HG02981 (cell line): ENCODE measurements at regions not wholly inside any gene's neighbourhood (a gene's known extent, or its start where the extent isn't known, plus 50 kb on each side); places are given as distances from the start of the nearest gene placed in this dataset.
A peak's percentile ranks its signal among the peaks of the same experiment; 100 is the strongest.

Source experiments
- ATAC-seq: cut with Tn5 transposase; IDR thresholded peaks from one replicate; pipeline ENCODE4 v1.9.1; 2021; ENCODE audit warnings: mild to moderate bottlenecking, moderate library complexity; ENCODE audit not compliant: unreplicated experiment

DNA sequence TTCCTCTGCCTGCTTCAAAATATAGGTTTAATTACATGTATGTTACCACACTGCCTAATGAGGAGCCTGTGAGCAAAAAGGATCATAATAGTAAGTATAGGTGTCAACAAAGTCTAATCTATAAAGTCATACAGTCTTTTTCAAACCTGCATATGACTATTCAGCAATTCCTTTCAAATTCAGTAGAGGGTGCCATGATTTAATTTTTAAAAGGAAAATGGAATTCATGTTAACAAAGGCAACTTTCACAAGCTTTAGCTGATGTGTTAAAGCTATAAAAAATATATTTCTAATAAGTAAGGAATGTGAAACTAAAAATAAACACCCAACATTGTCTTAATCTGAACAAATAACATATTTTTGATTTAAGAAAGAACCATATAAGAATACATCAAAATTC lies 52.1 kb downstream of the MPP7 start:
- no peak for ATAC-seq

DNA sequence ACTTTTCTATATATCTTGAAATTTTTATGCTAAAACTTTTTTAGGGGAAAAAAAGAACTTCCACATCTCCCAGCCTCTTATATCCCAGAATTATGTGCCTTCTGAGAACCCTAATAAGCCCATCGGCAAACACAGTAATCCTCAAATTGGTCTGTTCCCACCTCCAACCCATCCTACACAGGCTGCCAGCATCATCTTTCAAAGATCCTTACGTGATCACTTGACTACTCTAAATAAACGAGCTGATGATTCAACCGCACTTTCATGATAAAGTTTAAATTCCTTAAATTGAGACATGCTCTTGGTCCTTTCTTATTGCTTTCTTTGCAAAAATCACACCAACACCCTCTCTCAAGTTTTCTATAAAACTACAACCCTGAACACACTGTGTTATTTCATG lies 52.5 kb downstream of the MPP7 start:
- no peak for ATAC-seq

DNA sequence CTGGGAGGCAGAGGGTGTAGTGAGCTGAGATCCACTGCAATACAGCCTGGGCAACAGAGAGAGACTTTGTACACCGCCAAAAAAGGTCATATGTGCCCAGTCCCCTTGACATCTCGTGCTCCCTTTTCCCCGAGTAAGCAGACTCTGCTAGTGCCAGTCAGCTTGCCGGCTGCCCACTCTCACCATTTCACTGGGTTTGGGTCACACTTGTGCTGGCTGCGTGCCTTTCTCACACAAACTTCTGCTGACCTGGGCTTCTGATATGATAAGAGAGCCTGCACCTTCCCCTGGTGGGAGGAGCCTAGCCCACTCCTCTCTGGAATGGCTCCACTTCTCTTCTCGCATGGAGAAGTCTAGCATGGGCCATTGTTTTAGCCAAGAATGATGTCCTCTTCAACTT lies 53.4 kb downstream of the MPP7 start:
- ATAC-seq: no peak

DNA sequence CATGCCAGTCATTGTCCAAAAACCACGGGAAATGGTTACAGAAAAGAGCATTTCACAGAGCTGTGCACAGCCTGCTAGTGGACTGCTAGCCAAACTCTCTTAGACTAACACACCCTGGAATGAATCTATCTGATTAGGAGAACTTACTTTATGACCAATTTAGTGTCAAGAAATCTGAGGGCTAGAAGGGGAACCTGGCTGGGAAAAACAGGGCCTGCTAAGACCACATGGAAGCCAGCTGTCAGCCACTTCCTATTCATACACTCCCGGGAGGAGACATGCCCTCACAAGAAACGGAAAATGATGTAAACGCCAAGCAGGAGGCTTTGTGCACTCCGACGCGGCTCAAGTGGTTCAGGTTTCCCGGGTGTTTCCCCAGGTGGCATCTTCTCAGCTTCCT lies 54.8 kb downstream of the MPP7 start:
- no peak for ATAC-seq

DNA sequence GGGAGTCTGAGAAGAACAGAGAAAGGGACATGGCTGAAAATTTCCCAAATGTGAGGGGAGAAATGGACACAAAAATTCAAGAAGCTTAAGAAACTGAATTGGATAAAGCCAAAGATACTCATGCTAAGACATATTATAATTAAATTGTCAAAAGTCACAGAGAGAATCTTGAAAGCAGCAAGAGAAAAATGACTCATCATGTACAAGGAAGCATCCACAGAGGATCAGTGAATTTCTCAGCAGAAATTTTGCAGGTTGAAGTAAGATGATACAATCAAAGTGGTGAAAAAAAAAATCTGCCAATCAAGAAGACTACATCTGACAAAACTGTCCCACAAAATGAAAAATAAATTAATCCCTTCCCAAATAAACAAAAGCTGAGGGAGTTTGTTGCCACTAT lies 56.8 kb downstream of the MPP7 start:
- no peak for ATAC-seq

DNA sequence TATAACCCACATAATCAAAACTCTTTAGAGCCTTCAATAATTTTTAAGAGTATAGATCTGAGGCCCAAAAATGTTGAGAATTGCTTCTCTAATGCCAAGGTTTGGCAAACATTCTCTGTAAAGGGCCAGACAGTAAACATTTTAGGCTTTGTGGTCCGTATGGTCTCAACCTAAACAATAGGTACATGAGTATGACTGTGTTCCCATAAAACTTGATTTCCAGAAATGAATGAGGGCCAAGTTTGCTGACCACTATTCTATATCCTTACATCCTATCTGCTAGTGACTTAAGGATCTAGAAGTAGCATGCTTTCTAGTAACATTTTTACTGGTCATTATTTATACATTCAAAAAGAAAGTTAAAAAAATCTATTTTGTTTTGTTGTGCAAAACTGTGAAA lies 58.9 kb downstream of the MPP7 start:
- ATAC-seq: no peak

DNA sequence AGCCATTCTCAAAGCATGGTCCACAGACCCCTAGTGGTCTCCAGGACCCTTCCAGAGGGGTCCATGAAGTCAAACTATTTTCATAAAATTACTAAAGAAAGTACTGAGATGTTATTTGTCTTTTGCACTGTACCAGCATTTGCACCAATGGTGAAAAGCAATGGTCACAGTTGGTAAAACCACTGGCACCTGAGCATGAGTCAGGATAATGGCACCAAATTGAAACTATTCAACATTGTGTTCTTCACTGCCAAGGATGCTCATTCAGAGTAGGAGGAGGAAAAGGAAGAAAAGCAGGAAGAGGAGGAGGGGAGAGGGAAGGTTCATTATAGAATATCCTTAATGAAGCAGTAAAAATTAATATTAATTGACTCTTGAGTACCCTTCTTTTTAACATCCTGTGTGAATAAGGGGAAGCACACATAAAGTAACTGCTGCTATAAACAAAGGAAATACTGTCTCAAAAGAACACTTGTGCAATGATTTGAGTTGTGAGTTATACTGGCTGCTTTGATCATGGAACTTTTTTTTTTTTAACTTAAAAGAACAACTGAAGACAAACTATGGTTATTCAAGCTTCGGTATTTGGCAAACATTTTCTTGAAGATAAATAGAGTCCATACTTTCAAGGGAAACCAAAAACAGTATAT lies 60.2 kb downstream of the MPP7 start:
- ATAC-seq: no peak

DNA sequence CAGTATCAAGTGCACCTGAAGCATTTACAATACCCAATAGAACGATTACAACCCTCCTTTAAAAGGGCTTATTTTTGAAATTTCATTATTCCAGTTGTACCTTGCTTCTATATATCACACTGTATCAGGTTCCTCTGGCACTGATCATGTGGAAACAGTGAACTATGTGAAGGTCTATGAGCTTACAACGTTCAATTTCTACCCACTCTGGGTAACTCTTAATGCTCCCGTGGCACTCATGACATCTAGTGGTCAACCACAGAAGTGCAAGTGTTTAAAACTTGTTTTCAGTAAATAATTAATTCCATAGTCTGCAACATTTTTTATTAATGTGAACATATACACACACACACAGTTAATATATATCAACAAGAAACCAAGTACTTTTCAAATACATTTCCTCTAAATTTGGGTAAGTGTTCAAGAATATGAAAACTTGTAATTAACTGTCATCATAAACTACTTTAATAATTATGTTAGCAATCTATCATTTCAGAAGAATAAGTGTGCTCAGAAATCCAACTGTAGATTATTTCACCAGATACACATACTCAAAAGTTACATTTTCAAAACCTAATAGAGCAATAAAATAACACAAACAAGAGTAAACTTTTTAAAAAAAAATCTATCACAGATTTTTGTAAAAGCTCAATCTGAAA lies 61.0 kb downstream of the MPP7 start:
- ATAC-seq: peak; percentile 81

DNA sequence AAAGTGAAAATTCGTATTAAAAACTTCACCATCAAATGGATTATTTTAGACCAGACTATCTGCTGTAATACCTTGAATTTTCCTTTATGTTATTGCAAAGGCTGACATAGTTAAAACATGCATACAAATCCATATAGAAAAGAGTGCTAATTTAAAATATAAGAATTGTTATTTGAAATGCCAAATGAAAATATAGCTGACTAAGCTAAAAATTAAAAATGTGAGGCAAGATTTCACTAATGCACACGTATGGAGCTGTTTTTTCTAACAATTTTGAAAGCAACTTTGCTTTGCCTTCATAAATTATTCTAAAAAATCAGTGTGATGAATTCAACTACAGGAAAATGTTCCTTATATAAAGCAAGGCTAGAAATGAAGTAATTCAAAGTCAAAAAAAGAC lies 62.5 kb downstream of the MPP7 start:
- no peak for ATAC-seq

DNA sequence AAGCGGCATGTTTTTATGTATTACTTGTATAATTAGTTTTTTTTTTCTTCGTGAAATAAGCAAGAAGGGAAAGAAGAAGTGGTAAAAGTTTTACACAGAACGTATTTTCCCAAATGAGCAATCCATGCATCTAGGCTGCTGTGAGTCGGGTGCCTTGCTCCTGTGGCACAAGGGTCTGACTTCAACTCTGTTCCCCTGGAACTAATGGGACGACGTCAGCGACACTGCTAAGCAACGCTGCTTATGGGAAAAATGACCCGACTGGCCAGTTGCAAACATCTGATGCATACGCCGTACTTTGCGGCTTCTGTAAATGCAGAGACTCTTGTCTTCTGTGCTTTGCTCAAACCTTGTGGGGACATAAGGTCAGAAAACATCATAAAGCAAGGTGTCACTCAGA lies 66.3 kb downstream of the MPP7 start:
- no peak for ATAC-seq

DNA sequence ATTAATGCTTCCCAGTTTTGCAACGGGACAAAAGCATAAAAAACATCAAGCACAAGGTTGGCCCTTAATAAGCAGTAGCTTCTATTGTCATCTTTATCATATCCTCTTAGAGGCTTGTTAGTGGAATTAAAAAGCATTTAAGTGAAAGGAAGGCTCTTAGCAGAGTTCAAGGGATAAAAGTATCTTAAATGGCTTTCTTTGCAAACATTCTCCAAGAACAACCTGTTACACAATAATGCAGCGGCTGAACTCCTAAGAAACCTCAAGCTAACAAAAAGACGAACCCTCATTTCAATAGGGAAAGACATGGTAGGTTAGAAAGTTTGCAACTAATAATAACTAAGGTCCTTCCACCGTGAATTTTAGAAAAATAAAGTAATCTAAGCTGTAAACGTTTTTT lies 82.1 kb downstream of the MPP7 start:
- no peak for ATAC-seq

DNA sequence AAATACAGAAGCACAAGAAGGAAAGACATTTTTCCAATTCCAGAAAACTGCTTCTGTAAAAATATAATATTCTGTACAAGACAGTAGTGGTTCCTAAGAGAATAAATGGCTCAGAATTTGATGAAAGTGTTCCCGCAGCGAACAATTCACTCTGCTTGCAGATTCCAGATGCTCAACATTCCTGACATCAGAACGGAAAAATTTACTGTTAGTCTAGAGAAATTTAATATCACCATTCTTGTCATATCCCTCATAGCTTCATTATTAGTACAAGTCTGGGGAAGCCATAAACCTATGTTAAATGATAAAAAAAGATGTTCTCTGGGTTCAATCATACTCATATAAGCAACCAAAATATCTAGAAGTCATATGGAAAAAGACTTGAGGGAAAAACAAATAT lies 83.6 kb downstream of the MPP7 start:
- no peak for ATAC-seq

DNA sequence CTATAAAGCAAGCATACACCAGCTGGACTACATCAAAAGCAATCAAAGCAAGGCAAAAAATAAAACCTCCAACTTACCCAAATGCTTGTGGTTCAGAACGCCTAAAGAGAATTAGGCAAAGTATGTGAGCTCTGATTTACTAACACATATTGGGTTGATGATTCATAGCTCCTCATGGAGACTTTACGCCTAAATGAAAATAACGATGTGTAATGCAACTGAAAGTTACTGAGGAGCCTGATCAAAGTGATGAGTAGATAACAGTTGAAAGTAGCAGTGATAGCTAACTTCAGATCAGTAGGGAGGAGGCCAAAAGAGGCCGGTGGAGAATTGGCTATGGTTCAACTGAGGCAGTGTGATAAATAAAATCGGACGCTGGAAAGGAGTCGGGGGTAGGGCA lies 85.0 kb downstream of the MPP7 start:
- no peak for ATAC-seq

DNA sequence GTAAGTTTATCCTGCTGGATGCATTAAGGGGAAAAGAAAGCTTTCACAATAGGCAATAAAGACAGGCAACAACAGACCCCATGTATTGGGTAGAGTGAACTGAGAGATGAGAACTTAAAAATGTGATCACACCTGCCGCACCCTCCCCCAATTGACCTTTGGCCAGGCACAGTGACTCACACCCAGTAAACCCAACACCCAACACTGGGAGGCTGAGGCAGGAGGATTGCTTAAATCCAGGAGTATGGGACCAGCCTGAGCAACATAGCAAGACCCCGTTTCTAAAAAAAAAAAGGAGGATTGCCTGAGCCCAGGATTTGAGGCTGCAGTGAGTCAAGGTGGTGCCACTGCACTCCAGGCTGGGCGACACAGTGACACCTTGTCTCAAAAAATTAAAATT lies 86.9 kb downstream of the MPP7 start:
- ATAC-seq: no peak

DNA sequence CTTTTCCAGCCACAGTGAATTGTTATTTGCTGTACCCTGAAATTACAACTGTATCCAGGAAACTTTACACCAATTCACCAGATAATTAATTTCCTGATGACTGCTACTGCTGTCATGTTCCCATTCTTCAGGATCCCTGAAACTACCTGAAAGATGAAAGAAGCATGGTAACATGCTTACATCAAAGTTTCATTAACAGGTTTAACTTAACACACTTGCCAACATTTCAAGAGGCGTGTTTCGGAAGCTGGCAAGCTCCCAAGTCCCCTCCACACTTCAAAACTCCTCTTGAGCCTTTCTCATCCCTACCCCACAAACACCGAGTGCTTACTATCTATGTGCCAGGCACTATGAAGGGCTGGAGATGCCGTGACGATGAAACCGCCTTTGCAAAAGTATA lies 88.6 kb downstream of the MPP7 start:
- ATAC-seq: no peak

DNA sequence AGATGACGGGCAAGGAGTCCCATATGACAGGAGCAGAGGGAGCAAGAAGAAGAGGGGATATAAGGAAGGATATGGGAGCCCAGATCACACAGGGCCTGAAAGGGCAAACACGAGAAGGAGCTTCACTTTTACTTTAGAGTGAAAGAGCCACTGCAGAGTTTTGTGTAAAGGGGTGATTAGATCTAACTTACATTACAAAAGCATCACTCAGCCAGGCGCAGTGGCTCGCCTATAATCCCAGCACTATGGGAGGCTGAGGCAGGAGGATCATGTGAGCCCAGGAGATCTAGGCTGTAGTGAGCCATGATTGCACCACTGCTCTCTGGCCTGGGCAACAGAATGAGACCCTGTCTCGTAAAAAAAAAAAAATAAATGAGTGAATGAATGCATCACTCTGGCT lies 91.1 kb downstream of the MPP7 start:
- ATAC-seq: no peak

DNA sequence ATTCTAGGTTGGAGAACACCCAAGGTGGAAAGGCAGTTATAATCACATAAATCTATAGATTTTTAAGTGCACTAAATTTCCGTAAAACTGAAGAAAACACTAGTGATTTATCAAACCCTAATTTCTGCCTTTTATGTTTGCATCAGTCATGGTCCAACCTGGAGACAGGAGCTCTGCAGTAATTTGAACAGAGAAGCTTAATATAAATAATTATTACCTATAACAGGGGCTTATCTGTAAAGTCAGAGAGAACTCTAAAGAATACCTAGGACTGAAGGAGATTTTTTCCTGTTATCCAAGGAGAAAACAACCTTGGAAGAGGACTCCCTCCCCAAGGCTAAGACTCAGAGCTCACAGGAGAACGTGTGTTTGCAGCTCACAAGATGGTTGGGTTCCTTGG lies 95.1 kb downstream of the MPP7 start:
- ATAC-seq: no peak

DNA sequence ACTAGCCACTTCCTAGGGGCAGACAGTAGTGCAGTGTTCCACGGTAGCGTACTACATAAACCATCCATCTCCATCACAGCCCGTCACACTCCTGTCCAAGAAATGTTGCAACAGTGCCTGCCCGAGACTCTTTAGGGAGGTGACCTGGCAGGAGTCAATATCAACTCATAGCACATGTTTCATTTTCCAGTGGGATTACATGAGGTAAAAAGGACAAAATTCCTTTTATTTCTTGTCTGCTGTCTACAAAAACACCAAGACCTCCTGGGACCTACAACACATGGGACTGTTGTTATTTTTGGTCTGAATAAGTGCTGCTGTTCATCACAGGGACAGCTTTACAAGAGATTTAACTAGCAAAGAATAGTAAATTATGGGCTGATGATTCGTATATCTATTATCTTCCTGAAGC lies 99.9 kb downstream of the MPP7 start:
- ATAC-seq: no peak

DNA sequence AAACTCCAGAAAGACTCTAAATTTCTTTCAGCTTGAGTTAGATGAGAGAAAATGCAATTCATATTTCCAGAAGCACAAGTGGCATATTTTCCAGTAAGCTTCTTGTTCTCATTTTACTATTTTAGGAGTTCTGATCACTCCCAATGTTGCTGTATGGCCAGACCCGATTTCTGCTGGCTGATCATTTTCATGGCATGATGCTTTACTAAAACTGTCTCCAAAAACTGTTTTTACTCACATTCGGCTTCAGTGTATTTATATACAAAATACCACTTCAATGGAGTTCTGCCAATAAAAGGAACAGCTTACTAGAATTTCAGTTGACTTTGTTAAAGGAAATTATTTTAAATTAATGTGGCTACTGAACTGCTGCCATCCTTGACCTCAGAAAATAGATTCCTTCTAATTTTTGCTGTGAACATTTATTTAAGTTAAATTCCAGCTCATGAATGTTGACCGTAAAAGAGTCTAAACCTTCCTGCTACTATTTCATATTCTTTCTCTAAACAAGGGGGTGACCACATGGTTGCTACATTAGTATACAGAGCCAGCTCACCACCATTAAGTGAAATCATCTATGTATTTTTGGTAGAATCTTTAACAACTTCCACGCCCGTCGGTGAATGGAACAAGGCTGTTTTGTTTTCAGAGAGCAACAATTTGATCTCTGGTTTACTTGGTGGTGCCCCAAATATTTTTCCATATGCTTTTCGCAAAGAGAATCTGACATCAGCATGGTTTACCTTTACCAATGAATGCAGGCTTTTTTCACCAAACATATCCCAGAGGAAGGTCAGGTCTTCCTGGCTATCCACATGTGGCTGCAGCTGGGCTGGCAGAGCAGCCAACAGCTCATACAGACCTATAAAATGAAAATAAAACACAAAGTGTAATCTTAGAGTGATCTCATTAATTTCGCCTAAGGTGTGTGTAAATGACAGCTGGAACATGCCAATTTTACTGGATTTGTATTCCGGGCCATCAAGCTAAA lies 101.2 kb downstream of the MPP7 start:
- ATAC-seq: no peak

DNA sequence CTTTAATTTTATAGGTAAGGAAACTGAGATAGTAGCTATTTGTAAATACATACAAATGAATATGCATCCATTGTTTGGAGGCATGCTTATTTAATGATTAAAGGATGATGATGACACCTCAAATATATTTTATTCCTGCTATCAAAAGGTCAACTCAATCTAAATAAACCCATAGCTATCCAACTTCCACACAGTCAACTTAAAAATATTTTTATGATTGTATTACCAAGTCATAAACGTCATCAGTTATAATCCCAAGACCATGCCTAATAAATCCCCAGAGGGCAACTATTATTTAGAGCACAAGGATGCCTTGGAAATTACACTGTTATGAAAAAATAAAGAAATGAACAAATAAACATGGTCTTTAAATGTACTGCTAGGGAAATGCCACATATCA lies 102.1 kb downstream of the MPP7 start:
- no peak for ATAC-seq

DNA sequence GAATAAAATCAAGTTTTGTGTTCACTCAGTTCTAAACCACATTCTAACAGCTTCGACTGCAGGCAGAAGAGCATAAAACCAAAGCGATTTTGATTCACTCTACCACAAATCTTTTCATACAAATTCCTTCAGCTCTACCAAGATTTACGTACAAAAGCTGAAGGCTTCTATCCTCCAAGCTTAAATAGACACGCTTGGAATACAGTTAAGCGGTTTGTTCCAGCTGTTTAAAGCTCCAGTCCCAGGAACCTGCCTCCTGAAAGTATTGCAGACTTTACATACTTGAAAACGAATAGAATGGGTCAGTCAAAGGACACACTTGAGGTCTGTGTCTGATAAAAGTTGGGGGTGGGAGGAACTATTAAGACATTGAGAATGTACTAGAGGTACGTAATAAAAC lies 102.9 kb downstream of the MPP7 start:
- no peak for ATAC-seq

DNA sequence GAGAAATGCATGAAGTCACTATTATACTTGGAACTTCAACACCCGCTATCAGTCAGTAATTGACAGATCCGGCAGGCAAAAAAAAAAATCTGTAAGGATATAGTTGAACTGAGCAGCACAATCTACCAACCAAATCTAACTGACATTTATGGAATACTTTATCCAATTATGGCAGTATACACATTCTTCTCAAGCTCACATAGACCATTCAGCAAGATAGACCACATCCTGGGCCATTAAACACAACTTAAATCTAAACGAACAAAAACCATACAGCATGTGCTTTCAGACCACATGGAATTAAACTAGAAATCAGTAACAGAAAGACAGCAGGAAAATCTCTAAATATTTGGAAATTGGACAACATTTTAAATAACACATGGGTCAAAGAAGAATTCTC lies 112.7 kb downstream of the MPP7 start:
- ATAC-seq: no peak
